HG03103 (cell line): ENCODE measurements at regions not wholly inside any gene's neighbourhood (a gene's known extent, or its start where the extent isn't known, plus 50 kb on each side); places are given as distances from the start of the nearest gene placed in this dataset.

Experiments used
- ATAC-seq: cut with Tn5 transposase; IDR thresholded peaks from one replicate; pipeline ENCODE4 v1.9.1; 2021; ENCODE audit warnings: low read depth; ENCODE audit not compliant: unreplicated experiment

DNA sequence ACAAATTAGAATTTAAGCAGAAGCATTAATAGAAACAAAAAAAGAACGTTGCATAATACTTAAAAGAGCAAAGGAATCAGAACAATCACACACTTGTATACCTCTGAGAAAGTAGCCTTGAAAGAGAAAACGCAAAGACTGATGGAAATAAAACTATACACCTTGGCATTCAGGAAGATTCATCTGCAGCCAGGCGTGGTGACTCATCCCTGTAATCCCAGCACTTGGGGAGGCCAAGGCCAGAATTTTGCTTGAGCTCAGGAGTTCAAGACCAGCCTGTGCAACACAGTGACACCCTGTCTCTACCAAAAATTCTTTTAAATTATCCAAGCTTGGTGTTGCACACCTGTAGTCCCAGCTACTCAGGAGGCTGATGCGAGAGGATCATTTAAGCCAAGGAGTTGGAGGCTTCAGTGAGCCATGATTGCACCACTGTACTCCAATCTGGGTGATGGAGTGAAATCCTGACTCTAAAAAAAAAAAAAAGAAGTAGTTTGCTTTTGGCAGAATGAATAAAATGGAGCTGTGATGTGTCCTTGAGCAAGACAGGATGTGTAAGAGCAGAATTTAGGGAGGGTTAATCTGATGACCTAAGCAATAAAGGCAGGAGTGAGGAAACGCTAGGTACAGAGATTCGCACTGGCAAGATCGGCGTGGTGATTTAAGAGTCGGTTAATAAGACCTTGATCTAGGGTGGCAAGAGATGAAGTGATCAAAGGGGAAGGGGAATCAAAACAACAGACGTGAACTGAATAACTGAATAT, 75.8 kb upstream of the NRP1 start:
- no peak for ATAC-seq

GRCh38 chr10:33406596-33406995, 72.1 kb upstream of the NRP1 start:
- no peak for ATAC-seq

DNA sequence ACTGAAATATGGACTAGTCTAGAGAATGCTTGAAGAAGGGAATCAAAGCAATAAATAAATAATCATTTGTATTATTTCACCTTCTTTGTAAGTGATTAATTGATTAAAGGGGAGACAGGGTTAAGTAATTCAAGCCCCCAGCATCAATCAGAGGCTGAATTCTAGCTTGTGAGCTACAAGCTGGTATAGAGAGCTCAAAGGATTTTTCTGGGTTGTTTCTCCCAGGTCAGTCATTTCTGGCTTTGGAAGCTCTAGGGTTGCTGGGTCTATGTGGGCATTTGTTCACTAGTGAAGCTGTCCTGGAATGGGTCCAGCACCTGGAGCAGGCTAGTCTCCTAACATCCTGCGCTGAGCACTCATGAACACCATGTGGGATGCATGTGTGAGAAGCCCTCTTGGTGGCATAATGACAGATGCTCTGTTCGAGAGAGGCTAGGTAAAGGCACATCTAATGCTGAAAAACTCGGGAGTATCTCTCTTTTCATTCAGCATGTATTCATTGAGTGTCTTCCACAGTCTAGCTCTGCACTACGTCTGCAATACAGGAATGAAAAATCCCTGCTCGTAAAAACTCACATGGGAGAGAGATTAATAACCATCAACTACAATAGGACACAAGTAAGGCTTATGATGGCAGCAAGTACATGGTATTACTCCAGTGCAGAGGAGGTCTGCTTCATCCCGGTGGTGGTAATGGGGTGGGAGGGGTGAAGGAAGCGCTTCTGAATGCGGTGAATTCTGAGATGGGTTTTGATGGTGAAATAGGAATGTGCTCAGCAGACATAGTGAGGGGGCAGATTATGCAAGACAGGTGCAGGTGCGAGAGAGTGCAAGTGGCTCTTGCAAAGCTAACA, 68.0 kb upstream of the NRP1 start:
- no peak for ATAC-seq

GRCh38 chr10:33401300-33401699, 66.8 kb upstream of the NRP1 start:
- ATAC-seq = no peak

GRCh38 chr10:33398796-33399195, 64.3 kb upstream of the NRP1 start:
- no peak for ATAC-seq

- ATAC-seq = no peak
These were observed 62.5 kb upstream of the NRP1 start for GRCh38 chr10:33396938-33397337.

- ATAC-seq = no peak
These were observed 61.8 kb upstream of the NRP1 start for GRCh38 chr10:33396279-33396678.

GRCh38 chr10:33395201-33395600, 60.7 kb upstream of the NRP1 start:
- no peak for ATAC-seq

GRCh38 chr10:33392706-33393105, 58.2 kb upstream of the NRP1 start:
- ATAC-seq = no peak

GRCh38 chr10:33391611-33392465, 57.4 kb upstream of the NRP1 start:
- no peak for ATAC-seq

DNA sequence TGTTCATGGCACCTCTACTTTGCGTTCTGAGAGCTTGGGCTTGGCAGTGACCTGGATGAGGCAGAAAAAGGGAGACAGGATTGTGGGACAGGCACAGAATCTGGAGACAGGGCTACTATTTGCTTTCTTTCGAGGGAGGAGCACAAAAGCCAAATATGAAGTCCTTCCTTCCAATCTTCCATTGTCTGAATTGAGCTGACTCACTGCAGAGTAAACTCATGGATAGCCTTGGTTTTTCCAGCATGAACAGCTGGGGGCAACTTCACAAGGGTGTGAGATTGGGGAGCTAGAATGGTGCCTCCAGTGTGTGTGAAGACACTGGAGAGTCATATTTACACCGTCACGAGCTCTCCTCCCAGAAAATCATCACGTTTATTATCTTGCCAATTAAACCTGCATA, 55.6 kb upstream of the NRP1 start:
- no peak for ATAC-seq

DNA sequence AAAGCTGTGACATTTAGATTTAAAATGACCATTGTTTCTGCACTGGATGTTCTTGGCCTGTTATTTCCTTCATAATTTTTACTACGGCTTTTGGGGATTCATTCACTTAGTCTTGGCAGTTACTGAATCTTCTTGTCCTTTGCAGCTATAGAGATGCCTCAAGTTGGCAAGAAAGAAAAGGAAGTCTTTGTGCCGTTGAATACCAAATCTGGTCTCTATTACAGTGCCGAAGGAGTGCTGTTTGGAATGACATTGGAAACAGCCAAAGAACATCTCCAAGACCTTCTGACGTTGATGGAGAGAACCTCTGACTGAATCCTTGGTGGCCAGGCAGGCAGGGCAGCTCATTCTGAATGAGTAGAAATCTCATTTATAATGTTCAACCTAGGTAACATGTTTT, 54.3 kb upstream of the NRP1 start:
- ATAC-seq = no peak

GRCh38 chr10:33388382-33388781, 53.9 kb upstream of the NRP1 start:
- ATAC-seq = no peak

GRCh38 chr10:33387720-33388119, 53.3 kb upstream of the NRP1 start:
- no peak for ATAC-seq

DNA sequence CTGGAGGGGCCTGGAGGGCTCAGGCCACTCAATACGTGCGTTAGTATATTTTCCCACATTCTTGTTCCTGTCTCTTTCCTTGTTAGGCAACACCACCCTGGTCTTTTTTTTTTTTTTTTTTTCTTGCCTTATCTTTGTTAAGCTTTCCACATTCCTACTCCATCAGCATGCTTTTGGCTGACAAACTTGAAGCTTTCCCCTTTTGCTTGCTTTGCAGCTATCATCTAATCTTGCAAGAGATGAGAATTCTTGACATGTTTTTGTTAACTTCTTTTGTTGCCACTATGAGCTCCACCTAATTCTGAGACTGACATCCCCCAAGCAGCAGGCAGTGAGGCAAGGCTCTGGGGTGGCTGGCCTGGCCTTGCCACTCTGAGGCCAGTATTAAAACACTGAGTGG, 52.5 kb upstream of the NRP1 start:
- no peak for ATAC-seq

DNA sequence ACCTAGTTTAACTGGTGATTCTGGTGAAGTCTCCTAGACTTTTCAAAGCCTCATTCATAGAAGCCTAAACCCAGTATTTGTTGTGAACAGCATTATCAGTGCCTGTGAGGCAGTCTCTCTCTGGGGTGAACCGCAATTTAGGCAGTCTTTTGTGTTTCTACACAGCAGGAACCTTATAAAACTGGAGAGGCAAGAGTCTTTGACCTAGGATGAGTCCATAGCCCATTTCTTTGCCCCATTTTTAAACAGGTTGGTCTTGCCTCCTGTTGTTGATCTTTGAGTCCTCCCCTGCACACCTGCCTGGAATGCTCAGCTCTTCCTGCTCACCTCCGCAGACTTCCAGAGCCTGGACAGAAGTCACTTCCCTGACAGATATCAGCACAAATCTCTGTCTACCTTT, 51.2 kb upstream of the NRP1 start:
- no peak for ATAC-seq

GRCh38 chr10:33385015-33385414, 50.5 kb upstream of the NRP1 start:
- ATAC-seq = no peak
